GM06990 (cell line): ENCODE measurements at regions not wholly inside any gene's neighbourhood (a gene's known extent, or its start where the extent isn't known, plus 50 kb on each side); places are given as distances from the start of the nearest gene placed in this dataset.

ENCODE experiments used
- DNase-seq: peaks from one replicate; pipeline ENCODE4 v3.0.0-alpha.2; 2011; ENCODE audit not compliant: insufficient read length; ENCODE audit errors: extremely low read depth
- H3K27me3 ChIP-seq: replicated peaks from 2 replicates; pipeline ENCODE4 v1.6.0; 2011; ENCODE audit warnings: low read length; ENCODE audit not compliant: control insufficient read depth, insufficient read depth
- H3K36me3 ChIP-seq: 2 replicates; pipeline ENCODE4 v1.5.1; 2011; ENCODE audit warnings: low read length; ENCODE audit not compliant: control insufficient read depth, insufficient read depth
- H3K4me3 ChIP-seq: replicated peaks from 2 replicates; pipeline ENCODE4 v1.5.1; 2011; ENCODE audit warnings: low read depth, mild to moderate bottlenecking, control low read depth, low read length
- CTCF ChIP-seq: IDR thresholded peaks from 2 replicates; pipeline ENCODE4 v1.5.1; 2011; ENCODE audit warnings: low read length, control low read depth, mild to moderate bottlenecking, inconsistent platforms; ENCODE audit not compliant: insufficient read depth, poor library complexity, severe bottlenecking

DNA sequence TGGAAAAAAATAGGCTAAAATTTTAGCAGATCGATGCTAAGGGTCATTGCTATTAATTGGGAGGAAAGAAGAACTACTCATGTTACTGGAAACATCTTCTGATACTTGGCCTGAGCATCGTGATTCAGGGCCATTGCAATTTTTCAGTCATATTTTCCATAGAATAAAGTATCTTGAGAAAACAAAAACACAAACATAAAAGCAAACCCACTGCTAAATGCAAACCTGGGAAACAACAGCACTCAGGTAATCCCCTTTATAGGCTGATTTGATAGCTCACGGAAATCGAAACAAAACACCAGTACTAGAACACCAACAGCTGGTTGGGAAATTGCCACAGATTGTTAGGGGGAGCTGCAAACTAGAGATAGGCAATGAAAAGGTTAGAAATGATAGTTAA, 172.9 kb upstream of the ESRRG start:
- H3K4me3 ChIP-seq, result no peak overlapping the region
- no peaks in the 10 kb centered on the region for H3K27me3 ChIP-seq
- TF ChIP-seq CTCF, result no peak
- no peak for DNase-seq
- H3K36me3 ChIP-seq, result no peaks in the 10 kb centered on the region

DNA sequence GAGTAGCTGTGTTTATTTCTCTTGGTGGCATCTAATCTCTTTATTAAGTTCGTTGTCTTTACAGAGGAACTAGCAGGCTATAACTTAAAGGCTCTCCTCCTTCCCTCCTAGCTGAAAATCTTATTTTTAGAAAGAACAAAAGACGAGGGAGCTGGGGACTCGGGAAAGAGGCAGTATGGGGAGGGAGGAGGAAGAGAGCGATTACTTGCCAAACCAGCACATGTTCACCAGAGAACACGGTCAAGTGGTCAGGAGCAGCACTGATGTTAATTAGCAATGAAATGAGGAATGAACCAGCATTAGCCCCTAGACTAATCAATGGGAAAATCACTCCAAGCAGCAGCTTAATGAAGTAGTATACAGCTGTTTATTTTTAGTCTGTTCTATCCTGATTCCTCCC, 171.3 kb upstream of the ESRRG start:
- Histone ChIP-seq H3K27me3 (no peaks in the 10 kb centered on the region), H3K36me3 (no peaks in the 10 kb centered on the region), H3K4me3 (no peak overlapping the region)
- no peak for DNase-seq
- TF ChIP-seq CTCF, result no peak

GRCh38 chr1:216892581-216893160, 169.4 kb upstream of the ESRRG start:
- Histone ChIP-seq H3K4me3 (no peak overlapping the region), H3K27me3 (no peaks in the 10 kb centered on the region), H3K36me3 (no peaks in the 10 kb centered on the region)
- TF ChIP-seq CTCF, result no peak
- DNase-seq, result no peak

- no peak for TF ChIP-seq CTCF
- H3K27me3 ChIP-seq, result no peaks in the 10 kb centered on the region
These were observed 167.6 kb upstream of the ESRRG start for GRCh38 chr1:216890871-216891270.

GRCh38 chr1:216888731-216889130, 165.5 kb upstream of the ESRRG start:
- Histone ChIP-seq H3K4me3 (no peak overlapping the region), H3K27me3 (no peaks in the 10 kb centered on the region), H3K36me3 (no peaks in the 10 kb centered on the region)
- no peak for DNase-seq
- TF ChIP-seq CTCF, result no peak

More at GRCh38 chr1:216890871-216891270, 167.6 kb upstream of the ESRRG start:
- Histone ChIP-seq H3K36me3 (no peaks in the 10 kb centered on the region), H3K4me3 (no peak overlapping the region)
- no peak for DNase-seq

DNA sequence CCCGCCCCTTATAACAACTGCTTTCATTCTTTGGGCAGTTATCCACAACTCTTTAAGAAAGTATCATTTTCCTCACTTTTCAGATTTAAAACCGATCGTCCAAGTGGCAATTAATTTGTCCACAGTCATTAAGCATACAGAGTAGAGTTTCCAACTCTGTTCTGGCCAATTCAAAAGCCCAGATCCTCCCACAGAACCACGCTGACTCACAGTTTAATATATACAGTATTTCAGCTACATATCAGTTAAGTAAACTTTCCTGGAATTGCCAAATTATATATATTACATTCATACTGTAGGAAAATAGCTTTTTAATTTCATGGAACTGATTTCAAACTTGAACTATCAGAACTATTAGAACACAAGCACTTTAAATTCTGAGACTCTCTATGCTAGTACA, 163.8 kb upstream of the ESRRG start:
- Histone ChIP-seq H3K27me3 (no peaks in the 10 kb centered on the region), H3K36me3 (no peaks in the 10 kb centered on the region), H3K4me3 (no peak overlapping the region)
- DNase-seq, result no peak
- TF ChIP-seq CTCF, result no peak
